GM12865 (cell line): ENCODE measurements at regions not wholly inside any gene's neighbourhood (a gene's known extent, or its start where the extent isn't known, plus 50 kb on each side); places are given as distances from the start of the nearest gene placed in this dataset.

Experiments
- DNase-seq: peaks from one replicate; pipeline ENCODE4 v3.0.0; 2010; ENCODE audit warnings: low read depth
- H3K4me3 ChIP-seq: 2 replicates; pipeline ENCODE4 v1.5.1; 2011; ENCODE audit warnings: mild to moderate bottlenecking, low read depth, low read length, control low read depth
- TF ChIP-seq, protein P1 (sequence below): IDR thresholded peaks from 2 replicates; pipeline ENCODE4 v1.5.1; 2011; ENCODE audit warnings: low read length, control low read depth, low read depth, inconsistent platforms; ENCODE audit not compliant: insufficient read depth; ENCODE audit errors: missing control alignments

DNA sequence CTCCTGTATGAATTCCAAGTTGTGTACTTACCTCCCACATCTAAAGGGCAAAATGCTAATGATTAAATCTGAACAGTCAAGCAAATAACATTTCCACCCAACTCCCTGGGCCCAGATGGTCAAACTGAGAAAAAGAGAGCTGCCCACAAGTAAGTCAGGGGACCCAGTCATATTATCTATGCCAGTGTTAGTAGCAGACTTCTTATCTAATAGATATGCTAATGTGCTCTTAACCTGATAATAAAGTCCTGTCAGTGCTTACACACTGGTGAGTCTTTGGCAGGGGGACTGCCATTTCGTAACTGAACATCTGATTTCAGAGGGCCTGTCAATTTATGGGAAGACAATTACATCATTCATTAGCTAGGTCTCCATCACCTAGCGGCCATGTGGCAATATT lies 292.3 kb upstream of the WWC1 start:
- no peak overlapping the region for H3K4me3 ChIP-seq
- TF ChIP-seq, protein P1, sequence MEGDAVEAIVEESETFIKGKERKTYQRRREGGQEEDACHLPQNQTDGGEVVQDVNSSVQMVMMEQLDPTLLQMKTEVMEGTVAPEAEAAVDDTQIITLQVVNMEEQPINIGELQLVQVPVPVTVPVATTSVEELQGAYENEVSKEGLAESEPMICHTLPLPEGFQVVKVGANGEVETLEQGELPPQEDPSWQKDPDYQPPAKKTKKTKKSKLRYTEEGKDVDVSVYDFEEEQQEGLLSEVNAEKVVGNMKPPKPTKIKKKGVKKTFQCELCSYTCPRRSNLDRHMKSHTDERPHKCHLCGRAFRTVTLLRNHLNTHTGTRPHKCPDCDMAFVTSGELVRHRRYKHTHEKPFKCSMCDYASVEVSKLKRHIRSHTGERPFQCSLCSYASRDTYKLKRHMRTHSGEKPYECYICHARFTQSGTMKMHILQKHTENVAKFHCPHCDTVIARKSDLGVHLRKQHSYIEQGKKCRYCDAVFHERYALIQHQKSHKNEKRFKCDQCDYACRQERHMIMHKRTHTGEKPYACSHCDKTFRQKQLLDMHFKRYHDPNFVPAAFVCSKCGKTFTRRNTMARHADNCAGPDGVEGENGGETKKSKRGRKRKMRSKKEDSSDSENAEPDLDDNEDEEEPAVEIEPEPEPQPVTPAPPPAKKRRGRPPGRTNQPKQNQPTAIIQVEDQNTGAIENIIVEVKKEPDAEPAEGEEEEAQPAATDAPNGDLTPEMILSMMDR: no peak
- no peak for DNase-seq

- TF ChIP-seq, protein P1: no peak
- no peak overlapping the region for H3K4me3 ChIP-seq
Observed at GRCh38 chr5:168001318-168001717, 290.1 kb upstream of the WWC1 start.

DNA sequence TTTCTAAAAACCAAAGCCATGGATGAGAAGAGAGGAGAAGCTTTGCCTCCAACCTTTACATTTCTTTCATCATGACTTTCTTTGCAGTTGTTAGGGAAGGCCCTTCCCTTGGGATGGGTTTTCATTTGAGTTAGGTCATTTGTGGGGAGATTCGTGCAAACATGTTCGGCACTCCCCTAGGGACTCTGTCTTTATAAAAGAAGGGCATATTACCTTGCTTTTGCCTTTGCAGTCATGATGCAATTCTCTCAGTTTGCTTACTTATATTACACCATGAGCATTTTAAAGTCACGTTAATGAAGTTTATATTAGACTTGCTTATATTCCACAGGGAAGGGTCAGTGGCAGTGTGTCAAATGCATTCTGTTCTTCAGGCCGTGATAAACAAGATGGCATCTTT lies 289.3 kb upstream of the WWC1 start:
- H3K4me3 ChIP-seq: no peak overlapping the region
- TF ChIP-seq, protein P1: no peak
- DNase-seq: no peak

More at GRCh38 chr5:168001318-168001717, 290.1 kb upstream of the WWC1 start:
- no peak for DNase-seq

DNA sequence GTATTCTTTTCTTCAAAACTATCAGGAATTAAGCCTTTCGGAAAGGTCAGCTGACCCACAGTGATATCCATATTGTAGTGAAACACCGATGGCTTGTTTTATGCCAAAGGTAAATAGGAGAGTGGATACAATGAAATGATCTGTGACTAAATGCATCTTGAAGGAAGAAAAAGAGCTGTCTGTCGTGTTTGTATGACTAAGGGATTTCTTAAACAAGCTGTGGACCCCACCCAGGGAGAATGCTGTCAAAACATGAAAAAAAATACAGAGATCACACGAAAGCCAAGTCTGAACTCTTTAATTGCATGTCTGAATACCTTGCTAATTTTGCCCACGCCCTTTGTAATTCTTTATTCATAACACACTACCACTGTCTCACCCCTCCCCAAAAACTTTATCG lies 286.4 kb upstream of the WWC1 start:
- no peak overlapping the region for H3K4me3 ChIP-seq
- no peak for DNase-seq
- TF ChIP-seq, protein P1: no peak

DNA sequence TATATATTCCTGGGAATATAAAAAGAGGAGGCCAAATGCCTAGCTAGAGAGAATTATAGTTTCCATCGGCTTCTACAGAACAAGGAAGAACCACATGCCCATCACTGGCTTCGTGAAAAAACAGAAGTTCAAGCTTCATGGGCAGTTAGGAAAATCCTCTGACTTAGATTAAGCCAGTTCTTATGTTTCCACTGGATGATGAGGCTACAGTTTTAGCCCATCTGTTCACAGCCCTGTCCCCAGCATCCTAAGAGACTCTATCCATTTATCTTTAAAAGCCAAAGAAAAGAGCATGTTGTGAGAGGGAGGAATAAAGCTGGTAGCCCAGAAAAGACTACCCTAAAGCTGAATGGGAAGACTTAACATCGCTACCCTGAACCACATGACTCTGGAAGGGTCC lies 285.5 kb upstream of the WWC1 start:
- DNase-seq: no peak
- TF ChIP-seq, protein P1: no peak
- no peak overlapping the region for H3K4me3 ChIP-seq

DNA sequence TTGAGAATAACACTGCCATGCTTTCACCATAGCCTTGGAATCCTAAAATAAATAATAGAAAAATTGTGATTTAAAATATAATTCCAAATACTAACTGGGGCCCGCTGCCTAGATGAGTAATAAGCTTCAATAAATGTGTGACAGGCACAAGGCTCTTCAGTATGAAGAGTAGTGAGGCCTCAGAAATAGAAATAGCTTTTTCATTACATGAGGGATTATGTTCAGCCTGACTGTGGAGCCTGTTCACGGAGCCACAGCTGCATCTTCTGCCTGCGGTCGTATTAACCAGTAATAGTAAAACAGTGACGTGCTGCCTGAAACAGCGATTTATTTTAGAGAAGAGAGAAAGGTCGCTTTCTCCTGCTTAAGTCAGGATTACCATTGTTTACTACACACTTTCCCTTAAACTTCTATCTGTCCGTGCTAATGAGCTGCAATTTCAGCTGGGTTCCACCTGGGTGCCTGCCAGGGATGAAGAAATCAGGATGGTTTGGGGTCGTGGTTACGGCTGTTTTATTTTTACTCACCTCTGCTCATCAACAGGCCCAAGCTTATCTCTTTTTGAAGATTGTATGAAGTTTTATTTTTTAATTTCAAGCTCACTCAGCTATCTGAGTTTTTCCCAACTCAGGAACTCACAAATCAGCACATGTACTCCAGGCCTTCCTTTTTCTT lies 284.9 kb upstream of the WWC1 start:
- H3K4me3 ChIP-seq: no peak overlapping the region
- TF ChIP-seq, protein P1: no peak
- DNase-seq: no peak

- TF ChIP-seq, protein P1: no peak
- DNase-seq: no peak
- H3K4me3 ChIP-seq: no peak overlapping the region
Observed at GRCh38 chr5:168007286-168007685, 284.2 kb upstream of the WWC1 start.
